ENCODE measurements at regions not wholly inside any gene's neighbourhood (a gene's known extent, or its start where the extent isn't known, plus 50 kb on each side); places are given as distances from the start of the nearest gene placed in this dataset.

DNA sequence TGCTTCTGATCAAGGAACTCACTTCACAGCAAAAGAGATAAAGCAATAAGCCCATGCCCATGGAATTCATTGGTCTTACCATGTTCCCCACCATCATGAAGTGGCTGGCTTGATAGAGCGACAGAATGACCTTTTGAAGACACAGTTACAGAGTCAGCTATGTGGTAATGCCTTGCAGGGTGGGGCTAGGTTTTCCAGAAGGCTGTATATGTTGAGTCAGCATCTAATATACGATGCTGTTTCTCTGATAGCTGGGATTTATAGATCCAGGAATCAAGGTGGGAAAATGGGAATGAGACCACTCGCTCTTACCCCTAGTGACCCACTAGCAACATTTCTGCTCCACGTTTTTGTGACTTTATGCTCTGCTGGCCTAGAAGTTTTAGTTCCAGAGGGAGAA, 220.7 kb upstream of the RSPO3 start:
- DNase-seq = no peak
- TF ChIP-seq, protein P1, sequence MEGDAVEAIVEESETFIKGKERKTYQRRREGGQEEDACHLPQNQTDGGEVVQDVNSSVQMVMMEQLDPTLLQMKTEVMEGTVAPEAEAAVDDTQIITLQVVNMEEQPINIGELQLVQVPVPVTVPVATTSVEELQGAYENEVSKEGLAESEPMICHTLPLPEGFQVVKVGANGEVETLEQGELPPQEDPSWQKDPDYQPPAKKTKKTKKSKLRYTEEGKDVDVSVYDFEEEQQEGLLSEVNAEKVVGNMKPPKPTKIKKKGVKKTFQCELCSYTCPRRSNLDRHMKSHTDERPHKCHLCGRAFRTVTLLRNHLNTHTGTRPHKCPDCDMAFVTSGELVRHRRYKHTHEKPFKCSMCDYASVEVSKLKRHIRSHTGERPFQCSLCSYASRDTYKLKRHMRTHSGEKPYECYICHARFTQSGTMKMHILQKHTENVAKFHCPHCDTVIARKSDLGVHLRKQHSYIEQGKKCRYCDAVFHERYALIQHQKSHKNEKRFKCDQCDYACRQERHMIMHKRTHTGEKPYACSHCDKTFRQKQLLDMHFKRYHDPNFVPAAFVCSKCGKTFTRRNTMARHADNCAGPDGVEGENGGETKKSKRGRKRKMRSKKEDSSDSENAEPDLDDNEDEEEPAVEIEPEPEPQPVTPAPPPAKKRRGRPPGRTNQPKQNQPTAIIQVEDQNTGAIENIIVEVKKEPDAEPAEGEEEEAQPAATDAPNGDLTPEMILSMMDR (IDR thresholded peaks at IDR 0.05) = no peak
- TF ChIP-seq POLR2A (IDR thresholded peaks at IDR 0.05) = no peak
- Histone ChIP-seq H3K27me3 (no peaks in the 10 kb centered on the region), H3K36me3 (replicated peaks in 1 of 2) (no peaks in the 10 kb centered on the region), H3K4me1 (replicated peaks in 1 of 2) (no peaks in the 10 kb centered on the region), H3K4me3 (no peak overlapping the region), H3K9me3 (replicated peaks in 1 of 3) (no peaks in the 10 kb centered on the region), H3K27ac (no peak overlapping the region)
- intact Hi-C loops (cut with DNase I) = no loop called here
- WGBS, 4 donors = 68 to 73% (median 72%) methylated on average over 4 of the region's 4 CpGs

DNA sequence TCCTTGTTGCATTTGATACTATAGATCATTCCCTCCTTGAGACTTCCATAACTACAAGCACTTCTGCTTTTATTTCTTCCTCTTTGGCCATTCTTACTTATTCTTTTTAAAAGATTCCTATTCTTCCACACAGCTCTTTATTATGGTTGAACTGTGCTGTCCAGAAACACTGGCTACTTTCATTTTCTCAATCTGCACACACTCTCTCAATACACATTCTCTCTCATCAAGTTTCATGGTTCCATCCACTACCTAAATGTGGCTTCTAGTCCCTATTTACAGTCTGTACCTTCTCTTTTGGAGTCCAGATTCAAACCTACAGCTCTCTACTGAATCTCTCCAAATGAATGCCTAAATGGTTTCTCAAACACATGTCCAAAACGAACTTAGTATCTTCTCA, 214.3 kb upstream of the RSPO3 start:
- Histone ChIP-seq H3K27me3 (no peaks in the 10 kb centered on the region), H3K36me3 (replicated peaks in 1 of 2) (no peaks in the 10 kb centered on the region), H3K4me1 (replicated peaks in 1 of 2) (no peaks in the 10 kb centered on the region), H3K27ac (no peak overlapping the region), H3K9me3 (replicated peaks in 1 of 3) (no peaks in the 10 kb centered on the region), H3K4me3 (no peak overlapping the region)
- intact Hi-C loops (cut with DNase I) = no loop called here
- WGBS, 4 donors = 56 to 76% (median 66%) methylated on average over 1 of the region's 1 CpG
- DNase-seq = no peak
- TF ChIP-seq, protein P1 (IDR thresholded peaks at IDR 0.05) = no peak
- no peak for TF ChIP-seq POLR2A (IDR thresholded peaks at IDR 0.05)

DNA sequence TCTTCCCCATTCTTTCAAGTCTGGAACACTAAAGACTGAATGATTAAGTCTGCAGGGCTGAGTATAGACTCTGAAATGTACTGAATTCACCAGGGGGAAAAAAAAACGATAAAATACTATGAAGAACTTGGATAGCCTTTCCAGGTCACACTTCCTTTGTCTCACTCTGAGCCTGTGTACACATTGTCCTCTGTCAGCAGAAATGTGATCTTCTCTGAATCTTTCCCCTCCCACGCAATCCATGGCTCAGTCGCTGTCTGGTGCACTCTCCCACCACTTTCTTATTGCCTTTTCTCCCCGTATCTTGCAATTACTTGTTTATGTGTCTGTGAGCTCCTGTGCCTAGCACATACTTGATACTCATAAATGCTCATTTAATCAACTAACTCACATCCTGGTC, 212.6 kb upstream of the RSPO3 start:
- Histone ChIP-seq H3K4me3 (no peak overlapping the region), H3K36me3 (replicated peaks in 1 of 2) (no peaks in the 10 kb centered on the region), H3K9me3 (replicated peaks in 1 of 3) (no peaks in the 10 kb centered on the region), H3K27ac (no peak overlapping the region), H3K4me1 (replicated peaks in 1 of 2) (no peaks in the 10 kb centered on the region), H3K27me3 (no peaks in the 10 kb centered on the region)
- no peak for TF ChIP-seq POLR2A (IDR thresholded peaks at IDR 0.05)
- TF ChIP-seq, protein P1 (IDR thresholded peaks at IDR 0.05) = no peak
- DNase-seq = no peak
- 52 to 64% (median 59%) methylated on average over 4 of the region's 4 CpGs for WGBS, 4 donors
- intact Hi-C loops (cut with DNase I) = no loop called here

GRCh38 chr6:126907312-126907711, 211.2 kb upstream of the RSPO3 start:
- no peaks in the 10 kb centered on the region for H3K36me3 ChIP-seq (replicated peaks in 1 of 2)
- H3K27me3 ChIP-seq = no peaks in the 10 kb centered on the region
- intact Hi-C loops (cut with DNase I) = no loop called here
- H3K27ac ChIP-seq = no peak overlapping the region
- DNase-seq = no peak
- no peak overlapping the region for H3K4me3 ChIP-seq
- H3K9me3 ChIP-seq (replicated peaks in 1 of 3) = no peaks in the 10 kb centered on the region
- TF ChIP-seq, protein P1 (IDR thresholded peaks at IDR 0.05) = no peak
- WGBS, 4 donors = 48 to 60% (median 57%) methylated on average over 1 of the region's 1 CpG
- no peaks in the 10 kb centered on the region for H3K4me1 ChIP-seq (replicated peaks in 1 of 2)
